Upper lobe of right lung (tissue), 1 donor: ENCODE measurements at regions not wholly inside any gene's neighbourhood (a gene's known extent, or its start where the extent isn't known, plus 50 kb on each side); places are given as distances from the start of the nearest gene placed in this dataset.

Experiments used
- ATAC-seq: fragments of 200-7000 bp; cut with Tn5 transposase; one replicate; pipeline ENCODE4 v1.9.1; 2020; ENCODE audit warnings: mild to moderate bottlenecking, moderate library complexity
- DNase-seq: peaks from one replicate; pipeline ENCODE4 v3.0.0-alpha.2; 2020
- H3K27ac ChIP-seq: fragments of 200-600 bp; one replicate; pipeline ENCODE4 v1.8.0; 2022
- H3K27me3 ChIP-seq: fragments of 200-600 bp; one replicate; pipeline ENCODE4 v1.8.0; 2022; ENCODE audit warnings: mild to moderate bottlenecking
- H3K36me3 ChIP-seq: fragments of 200-600 bp; one replicate; pipeline ENCODE4 v1.8.0; 2022
- H3K4me1 ChIP-seq: fragments of 200-600 bp; one replicate; pipeline ENCODE4 v1.8.0; 2022
- H3K4me3 ChIP-seq: fragments of 200-600 bp; one replicate; pipeline ENCODE4 v1.8.0; 2022; ENCODE audit warnings: mild to moderate bottlenecking
- H3K9me3 ChIP-seq: fragments of 200-600 bp; one replicate; pipeline ENCODE4 v1.8.0; 2022
- intact Hi-C: fragments of 100-400 bp; cut with DNase I; formaldehyde crosslinking; loops from one replicate; pipeline ENCODE4 v1.11.0; 2022
- TF ChIP-seq, protein P1 (sequence below): fragments of 200-600 bp; IDR thresholded peaks from one replicate; pipeline ENCODE4 v1.8.0; 2022; ENCODE audit warnings: antibody characterized with exemption
- donor health status: DM: no; HTN: yes; CAD: no; lungs with severe emphysema.

DNA sequence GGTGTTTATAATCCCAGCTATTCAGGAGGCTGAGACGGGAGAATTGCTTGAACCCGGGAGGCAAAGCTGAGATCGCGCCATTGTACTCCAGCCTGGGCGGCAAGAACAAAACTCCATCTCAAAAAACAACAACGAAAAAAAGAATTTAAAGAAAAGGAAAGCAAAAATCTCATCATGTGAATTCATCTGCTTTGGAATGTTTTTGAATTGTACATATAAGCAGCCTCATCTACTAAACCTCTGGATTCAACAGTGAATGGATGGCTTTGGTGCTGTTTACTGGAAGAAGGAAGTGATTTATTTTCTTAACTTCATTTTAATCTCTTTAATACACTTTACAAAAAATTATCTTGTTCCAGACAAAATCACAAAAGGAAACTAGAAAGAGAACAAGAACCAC lies 51.8 kb upstream of the PNRC1 start:
- ATAC-seq (no peak), DNase-seq (no peak)
- Histone ChIP-seq H3K9me3 (no peaks in the 10 kb centered on the region), H3K4me3 (no peak overlapping the region), H3K36me3 (no peaks in the 10 kb centered on the region), H3K27ac (no peak overlapping the region), H3K27me3 (no peaks in the 10 kb centered on the region), H3K4me1 (no peaks in the 10 kb centered on the region)
- intact Hi-C loops = no loop called here
- TF ChIP-seq, protein P1, sequence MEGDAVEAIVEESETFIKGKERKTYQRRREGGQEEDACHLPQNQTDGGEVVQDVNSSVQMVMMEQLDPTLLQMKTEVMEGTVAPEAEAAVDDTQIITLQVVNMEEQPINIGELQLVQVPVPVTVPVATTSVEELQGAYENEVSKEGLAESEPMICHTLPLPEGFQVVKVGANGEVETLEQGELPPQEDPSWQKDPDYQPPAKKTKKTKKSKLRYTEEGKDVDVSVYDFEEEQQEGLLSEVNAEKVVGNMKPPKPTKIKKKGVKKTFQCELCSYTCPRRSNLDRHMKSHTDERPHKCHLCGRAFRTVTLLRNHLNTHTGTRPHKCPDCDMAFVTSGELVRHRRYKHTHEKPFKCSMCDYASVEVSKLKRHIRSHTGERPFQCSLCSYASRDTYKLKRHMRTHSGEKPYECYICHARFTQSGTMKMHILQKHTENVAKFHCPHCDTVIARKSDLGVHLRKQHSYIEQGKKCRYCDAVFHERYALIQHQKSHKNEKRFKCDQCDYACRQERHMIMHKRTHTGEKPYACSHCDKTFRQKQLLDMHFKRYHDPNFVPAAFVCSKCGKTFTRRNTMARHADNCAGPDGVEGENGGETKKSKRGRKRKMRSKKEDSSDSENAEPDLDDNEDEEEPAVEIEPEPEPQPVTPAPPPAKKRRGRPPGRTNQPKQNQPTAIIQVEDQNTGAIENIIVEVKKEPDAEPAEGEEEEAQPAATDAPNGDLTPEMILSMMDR = no peak

DNA sequence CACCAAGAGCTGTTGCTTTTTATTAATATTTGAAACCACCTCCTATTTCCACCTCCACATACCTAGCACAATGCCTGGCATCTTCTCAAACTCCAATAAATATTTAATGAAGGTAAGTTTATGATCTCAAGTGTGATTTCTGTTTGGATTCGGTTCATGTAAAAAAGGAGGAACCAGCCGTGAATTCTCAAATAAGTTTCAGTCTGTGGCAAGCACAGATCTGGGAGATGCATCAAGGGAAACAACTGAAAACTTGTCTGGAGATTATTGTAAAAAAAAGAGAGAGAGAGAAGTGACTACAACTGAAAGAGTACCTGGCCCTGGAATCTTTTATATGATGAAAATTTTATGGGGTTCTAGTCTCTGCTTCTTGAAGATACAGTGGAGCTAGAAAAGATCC lies 52.8 kb upstream of the PNRC1 start:
- TF ChIP-seq, protein P1 = no peak
- intact Hi-C loops = no loop called here
- no peaks in the 10 kb centered on the region for H3K9me3 ChIP-seq
- DNase-seq = no peak
- H3K4me3 ChIP-seq = no peak overlapping the region
- ATAC-seq = no peak
- no peaks in the 10 kb centered on the region for H3K27me3 ChIP-seq
- H3K4me1 ChIP-seq = no peaks in the 10 kb centered on the region
- H3K27ac ChIP-seq = no peak overlapping the region
- no peaks in the 10 kb centered on the region for H3K36me3 ChIP-seq

DNA sequence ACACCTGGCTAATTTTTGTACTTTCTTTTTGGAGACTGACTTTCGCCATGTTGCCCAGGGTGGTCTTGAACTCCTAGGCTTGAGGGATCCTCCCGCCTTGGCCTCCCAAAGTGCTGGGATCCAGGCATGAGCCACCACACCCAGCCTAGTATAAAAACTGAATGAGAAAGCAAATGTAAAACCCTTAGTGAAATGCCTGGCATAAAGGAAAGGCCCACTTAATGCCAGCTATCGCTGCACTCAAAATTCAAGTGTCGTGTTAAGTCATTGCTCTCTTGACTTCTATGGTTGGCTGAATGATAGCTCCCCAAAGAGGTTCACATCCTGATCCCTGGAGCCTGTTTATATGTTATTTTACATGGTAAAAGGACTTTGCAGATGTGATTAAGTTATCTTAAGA lies 54.4 kb upstream of the PNRC1 start:
- Histone ChIP-seq H3K4me3 (no peak overlapping the region), H3K27ac (no peak overlapping the region), H3K9me3 (no peaks in the 10 kb centered on the region), H3K27me3 (no peaks in the 10 kb centered on the region), H3K4me1 (no peaks in the 10 kb centered on the region), H3K36me3 (no peaks in the 10 kb centered on the region)
- TF ChIP-seq, protein P1 = no peak
- peak; percentile 75 for ATAC-seq
- no peak for DNase-seq
- intact Hi-C loops = no loop called here

DNA sequence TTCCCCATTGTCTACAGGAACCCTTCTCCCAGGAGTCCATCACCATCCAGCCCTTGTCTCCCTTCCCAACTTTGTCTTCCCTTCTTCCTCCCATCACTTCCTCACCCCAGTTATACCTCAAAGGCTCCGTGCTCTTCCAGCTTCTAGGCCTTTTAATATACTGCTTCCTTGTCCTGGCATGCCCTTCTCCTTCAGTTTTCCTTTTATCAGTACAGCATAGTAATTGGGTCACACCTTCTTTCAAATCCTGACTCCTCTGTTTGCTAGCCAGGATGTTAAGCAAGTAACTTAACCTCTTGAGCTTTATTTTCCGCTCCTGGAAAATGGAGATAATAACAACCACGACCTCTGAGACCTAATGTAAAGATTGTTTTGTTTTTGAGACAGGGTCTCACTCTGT lies 54.9 kb upstream of the PNRC1 start:
- Histone ChIP-seq H3K27ac (no peak overlapping the region), H3K4me1 (no peaks in the 10 kb centered on the region), H3K27me3 (no peaks in the 10 kb centered on the region), H3K9me3 (no peaks in the 10 kb centered on the region), H3K36me3 (no peaks in the 10 kb centered on the region), H3K4me3 (no peak overlapping the region)
- intact Hi-C loops = no loop called here
- no peak for ATAC-seq
- TF ChIP-seq, protein P1 = no peak
- no peak for DNase-seq

DNA sequence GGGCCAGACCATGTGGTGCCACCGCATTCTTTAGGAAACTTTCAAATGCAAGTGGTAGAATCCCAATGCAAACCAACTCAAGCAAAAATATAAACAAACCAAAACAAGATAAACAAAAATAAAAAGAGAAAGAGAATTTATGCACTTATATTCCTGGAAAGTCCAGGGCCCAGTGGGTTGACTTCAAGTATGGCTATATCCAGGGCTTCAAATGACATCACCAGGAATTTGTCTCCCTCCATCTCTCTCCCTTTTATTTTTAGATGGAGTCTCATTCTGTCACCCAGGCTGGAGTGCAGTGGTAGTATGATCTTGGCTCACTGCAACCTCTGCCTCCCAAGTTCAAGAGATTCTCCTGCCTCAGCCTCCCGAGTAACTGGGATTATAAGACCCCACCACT lies 56.1 kb upstream of the PNRC1 start:
- intact Hi-C loops = no loop called here
- no peaks in the 10 kb centered on the region for H3K36me3 ChIP-seq
- no peak for ATAC-seq
- no peak overlapping the region for H3K4me3 ChIP-seq
- DNase-seq = no peak
- H3K27me3 ChIP-seq = no peaks in the 10 kb centered on the region
- no peaks in the 10 kb centered on the region for H3K4me1 ChIP-seq
- H3K9me3 ChIP-seq = no peaks in the 10 kb centered on the region
- TF ChIP-seq, protein P1 = no peak
- H3K27ac ChIP-seq = no peak overlapping the region
